Gastrocnemius medialis (tissue), 4 donors: ENCODE measurements at regions not wholly inside any gene's neighbourhood (a gene's known extent, or its start where the extent isn't known, plus 50 kb on each side); places are given as distances from the start of the nearest gene placed in this dataset.

Experiments used
- POLR2A ChIP-seq, 2 donors: fragments of 450-650 bp; IDR thresholded peaks; one replicate each; pipeline ENCODE4 v1.6.1; 2017; ENCODE audit warnings: antibody characterized with exemption in 2 of 2, mild to moderate bottlenecking in 2 of 2, moderate library complexity in 2 of 2
- TF ChIP-seq, protein P1 (sequence below), 5 experiments: fragments of 450-650 bp in 3 of 5; fragments of 200-600 bp in 2 of 5; sonication (generic) in 2 of 5; IDR thresholded peaks in 4 of 5; conservative IDR thresholded peaks in 1 of 5; 1 replicate in 4 of 5; 2 replicates in 1 of 5; pipeline ENCODE4 v1.5.1; 2016 to 2019; ENCODE audit warnings: antibody characterized with exemption in 5 of 5, mild to moderate bottlenecking in 3 of 5, moderate library complexity in 3 of 5

DNA sequence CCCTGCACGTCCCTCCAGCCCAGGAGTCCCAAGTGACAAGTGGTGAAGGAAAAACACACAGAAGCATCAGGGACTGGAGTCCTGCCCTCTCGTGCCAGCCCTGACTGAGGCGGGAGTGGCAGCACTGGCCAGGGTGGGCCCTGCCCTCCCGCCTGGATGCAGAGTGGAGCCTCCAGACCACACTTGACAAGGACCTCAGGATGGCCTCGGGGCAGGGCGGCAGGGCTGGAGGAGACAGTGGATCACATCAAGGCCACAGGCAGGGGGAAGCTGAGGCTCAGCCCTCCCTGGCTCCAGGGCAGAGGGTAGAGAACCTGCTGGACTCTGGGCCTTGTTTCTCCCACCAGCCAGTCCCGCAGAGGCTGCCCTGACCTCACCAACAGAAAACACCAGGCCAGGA is 128.8 kb upstream of the CDH4 start:
- TF ChIP-seq, protein P1, sequence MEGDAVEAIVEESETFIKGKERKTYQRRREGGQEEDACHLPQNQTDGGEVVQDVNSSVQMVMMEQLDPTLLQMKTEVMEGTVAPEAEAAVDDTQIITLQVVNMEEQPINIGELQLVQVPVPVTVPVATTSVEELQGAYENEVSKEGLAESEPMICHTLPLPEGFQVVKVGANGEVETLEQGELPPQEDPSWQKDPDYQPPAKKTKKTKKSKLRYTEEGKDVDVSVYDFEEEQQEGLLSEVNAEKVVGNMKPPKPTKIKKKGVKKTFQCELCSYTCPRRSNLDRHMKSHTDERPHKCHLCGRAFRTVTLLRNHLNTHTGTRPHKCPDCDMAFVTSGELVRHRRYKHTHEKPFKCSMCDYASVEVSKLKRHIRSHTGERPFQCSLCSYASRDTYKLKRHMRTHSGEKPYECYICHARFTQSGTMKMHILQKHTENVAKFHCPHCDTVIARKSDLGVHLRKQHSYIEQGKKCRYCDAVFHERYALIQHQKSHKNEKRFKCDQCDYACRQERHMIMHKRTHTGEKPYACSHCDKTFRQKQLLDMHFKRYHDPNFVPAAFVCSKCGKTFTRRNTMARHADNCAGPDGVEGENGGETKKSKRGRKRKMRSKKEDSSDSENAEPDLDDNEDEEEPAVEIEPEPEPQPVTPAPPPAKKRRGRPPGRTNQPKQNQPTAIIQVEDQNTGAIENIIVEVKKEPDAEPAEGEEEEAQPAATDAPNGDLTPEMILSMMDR (IDR thresholded peaks at IDR 0.05 in 4 of 5, conservative IDR thresholded peaks at IDR 0.05 in 1 of 5): no peak
- TF ChIP-seq POLR2A (IDR thresholded peaks at IDR 0.05): no peak
